A673 (cell line): ENCODE measurements at regions not wholly inside any gene's neighbourhood (a gene's known extent, or its start where the extent isn't known, plus 50 kb on each side); places are given as distances from the start of the nearest gene placed in this dataset.

Experiments used
- BruUV-seq: library from RNA; stranded (reverse); fragments of 400-500 nt; replicated peaks from 2 replicates; lab custom pipeline; 2021; lab: Mats Ljungman, UMichigan
- CTCF ChIA-PET: fragments of 300-600 bp; sonication (Branson Sonifier 250); formaldehyde crosslinking; loops from one replicate; lab custom pipeline; 2022; ENCODE audit warnings: antibody characterized with exemption; lab: Charles Lee
- POLR2A ChIA-PET: fragments of 300-600 bp; sonication (Branson Sonifier 250); formaldehyde crosslinking; loops from one replicate; lab custom pipeline; 2022; ENCODE audit warnings: antibody characterized with exemption; ENCODE audit not compliant: low non-redundant PET; lab: Charles Lee
- DNase-seq: peaks from one replicate; pipeline ENCODE4 v3.0.0-alpha.2; 2015; ENCODE audit warnings: low spot score
- H3K27ac ChIP-seq: fragments of 200-600 bp; sonication (generic); 2 replicates; pipeline ENCODE4 v1.5.1; 2016; ENCODE audit warnings: mixed run types, low read depth, mild to moderate bottlenecking, mixed read lengths, antibody characterized with exemption, low read length; ENCODE audit not compliant: poor library complexity, severe bottlenecking
- H3K27me3 ChIP-seq: fragments of 200-600 bp; sonication (generic); replicated peaks from 2 replicates; pipeline ENCODE4 v1.6.1; 2017; ENCODE audit warnings: mixed run types, low read depth, mild to moderate bottlenecking, mixed read lengths, antibody characterized with exemption, low read length; ENCODE audit not compliant: insufficient read depth, poor library complexity
- H3K36me3 ChIP-seq: fragments of 200-600 bp; sonication (generic); 2 replicates; pipeline ENCODE4 v1.6.1; 2016; ENCODE audit warnings: mixed run types, mild to moderate bottlenecking, mixed read lengths, antibody characterized with exemption, low read length; ENCODE audit not compliant: insufficient read depth, poor library complexity, severe bottlenecking
- H3K4me1 ChIP-seq: fragments of 200-600 bp; sonication (generic); 2 replicates; pipeline ENCODE4 v1.6.1; 2017; ENCODE audit warnings: mixed run types, mild to moderate bottlenecking, mixed read lengths, antibody characterized with exemption, low read length; ENCODE audit not compliant: insufficient read depth, poor library complexity, severe bottlenecking
- H3K4me3 ChIP-seq: fragments of 200-600 bp; sonication (generic); 2 replicates; pipeline ENCODE4 v1.5.1; 2016; ENCODE audit warnings: low read depth, mixed run types, mild to moderate bottlenecking, mixed read lengths, low read length; ENCODE audit not compliant: poor library complexity, severe bottlenecking
- H3K9me3 ChIP-seq: fragments of 200-600 bp; sonication (generic); 2 replicates; pipeline ENCODE4 v1.6.1; 2016; ENCODE audit warnings: mixed run types, low read depth, mild to moderate bottlenecking, mixed read lengths, antibody characterized with exemption, low read length; ENCODE audit not compliant: poor library complexity, severe bottlenecking
- CTCF ChIP-seq: fragments of 300-800, 200-600 bp; sonication (generic); conservative IDR thresholded peaks from 2 replicates; pipeline ENCODE4 v1.5.1; 2017; ENCODE audit warnings: low read depth, mild to moderate bottlenecking, antibody characterized with exemption, low read length, moderate library complexity, mixed read lengths
- EZH2 ChIP-seq: fragments of 200-600 bp; sonication (generic); IDR thresholded peaks from 2 replicates; pipeline ENCODE4 v1.6.1; 2017; ENCODE audit warnings: borderline replicate concordance, low read depth, mild to moderate bottlenecking, mixed read lengths, antibody characterized with exemption, low read length; ENCODE audit not compliant: poor library complexity, severe bottlenecking
- intact Hi-C: fragments of 100-400 bp; cut with micrococcal nuclease; formaldehyde crosslinking; loops from one replicate; pipeline ENCODE4 v1.10.0; 2022; ENCODE audit not compliant: unreplicated experiment

- no TSS peak for BruUV-seq
These were observed 186.0 kb downstream of the PSMG1 start for GRCh38 chr21:38997051-38997842.

GRCh38 chr21:38996355-38996754, 186.9 kb downstream of the PSMG1 start:
- H3K27me3 ChIP-seq: no peaks in the 10 kb centered on the region
- no peak for TF ChIP-seq EZH2
- TF ChIP-seq CTCF: no peak

More at GRCh38 chr21:38997051-38997842, 186.0 kb downstream of the PSMG1 start:
- Histone ChIP-seq H3K27me3 (no peaks in the 10 kb centered on the region), H3K27ac (no peak overlapping the region), H3K9me3 (no peaks in the 10 kb centered on the region), H3K4me3 (no peak overlapping the region), H3K4me1 (peaks cover 15% of the 10 kb centered on the region), H3K36me3 (no peaks in the 10 kb centered on the region)
- ChIA-PET POLR2A (no interaction called here), CTCF (no interaction called here)
- intact Hi-C loops: no loop called here
- TF ChIP-seq CTCF: no peak
- TF ChIP-seq EZH2: no peak
- no peak for DNase-seq

GRCh38 chr21:38995731-38996130, 187.5 kb downstream of the PSMG1 start:
- ChIA-PET POLR2A (no interaction called here), CTCF (no interaction called here)
- Histone ChIP-seq H3K4me3 (no peak overlapping the region), H3K27ac (no peak overlapping the region), H3K9me3 (no peaks in the 10 kb centered on the region), H3K4me1 (peaks cover 17% of the 10 kb centered on the region), H3K27me3 (no peaks in the 10 kb centered on the region), H3K36me3 (no peaks in the 10 kb centered on the region)
- TF ChIP-seq CTCF (no peak), EZH2 (no peak)
- BruUV-seq: no TSS peak
- DNase-seq: no peak
- intact Hi-C loops: no loop called here

More at GRCh38 chr21:38996355-38996754, 186.9 kb downstream of the PSMG1 start:
- no TSS peak for BruUV-seq
- Histone ChIP-seq H3K4me3 (no peak overlapping the region), H3K9me3 (no peaks in the 10 kb centered on the region), H3K36me3 (no peaks in the 10 kb centered on the region), H3K27ac (no peak overlapping the region), H3K4me1 (peaks cover 16% of the 10 kb centered on the region)
- intact Hi-C loops: no loop called here
- ChIA-PET POLR2A (no interaction called here), CTCF (no interaction called here)
- no peak for DNase-seq
